H9 (cell line): ENCODE measurements at regions not wholly inside any gene's neighbourhood (a gene's known extent, or its start where the extent isn't known, plus 50 kb on each side); places are given as distances from the start of the nearest gene placed in this dataset.

Source experiments
- DNase-seq: peaks from one replicate; pipeline ENCODE4 v3.0.0-alpha.2; 2017
- H2AFZ ChIP-seq: one replicate; pipeline ENCODE4 v1.6.1; 2013; ENCODE audit warnings: mild to moderate bottlenecking, low read length, control low read depth, moderate library complexity
- H2AK5ac ChIP-seq: 2 replicates; pipeline ENCODE4 v1.6.1; 2013; ENCODE audit warnings: low read length, control low read depth, mixed read lengths; ENCODE audit not compliant: insufficient read length
- H2BK120ac ChIP-seq: one replicate; pipeline ENCODE4 v1.6.1; 2013; ENCODE audit warnings: low read depth, mild to moderate bottlenecking, low read length, control low read depth, inconsistent platforms; ENCODE audit not compliant: poor library complexity, severe bottlenecking
- H2BK12ac ChIP-seq: 2 replicates; pipeline ENCODE4 v1.6.1; 2013; ENCODE audit warnings: low read length, control low read depth, mixed read lengths, low read depth; ENCODE audit not compliant: insufficient read length
- H2BK15ac ChIP-seq: 2 replicates; pipeline ENCODE4 v1.6.1; 2013; ENCODE audit warnings: low read depth, low read length, control low read depth
- H2BK20ac ChIP-seq: one replicate; pipeline ENCODE4 v1.6.1; 2013; ENCODE audit warnings: low read depth, mild to moderate bottlenecking, low read length, control low read depth, inconsistent platforms; ENCODE audit not compliant: poor library complexity, severe bottlenecking
- H2BK5ac ChIP-seq: 2 replicates; pipeline ENCODE4 v1.6.1; 2013; ENCODE audit warnings: low read length, control low read depth, mixed read lengths; ENCODE audit not compliant: insufficient read length
- H3K14ac ChIP-seq: 2 replicates; pipeline ENCODE4 v1.6.1; 2013; ENCODE audit warnings: low read length, control low read depth; ENCODE audit not compliant: insufficient read depth
- H3K18ac ChIP-seq: 2 replicates; pipeline ENCODE4 v1.6.1; 2013; ENCODE audit warnings: low read depth, mild to moderate bottlenecking, mixed read lengths, low read length, control low read depth; ENCODE audit not compliant: insufficient read length
- H3K23ac ChIP-seq: 2 replicates; pipeline ENCODE4 v1.6.1; 2013; ENCODE audit warnings: low read length, control low read depth, mixed read lengths, low read depth; ENCODE audit not compliant: insufficient read length
- H3K23me2 ChIP-seq: 2 replicates; pipeline ENCODE4 v1.6.1; 2013; ENCODE audit warnings: low read depth, mild to moderate bottlenecking, mixed read lengths, low read length, control low read depth; ENCODE audit not compliant: insufficient read length, poor library complexity, severe bottlenecking
- H3K27ac ChIP-seq: 2 replicates; pipeline ENCODE4 v1.5.1; 2013; ENCODE audit warnings: low read length, control low read depth, mixed read lengths, low read depth; ENCODE audit not compliant: insufficient read length
- H3K27me3 ChIP-seq: 2 replicates; pipeline ENCODE4 v1.6.1; 2013; ENCODE audit warnings: low read length, control low read depth, inconsistent platforms; ENCODE audit not compliant: insufficient read depth
- H3K4ac ChIP-seq: 2 replicates; pipeline ENCODE4 v1.6.1; 2013; ENCODE audit warnings: low read depth, mild to moderate bottlenecking, control low read depth, inconsistent platforms, low read length, moderate library complexity
- H3K4me1 ChIP-seq: 2 replicates; pipeline ENCODE4 v1.6.1; 2013; ENCODE audit warnings: low read length, control low read depth, inconsistent platforms; ENCODE audit not compliant: insufficient read depth
- H3K4me2 ChIP-seq: 2 replicates; pipeline ENCODE4 v1.6.1; 2013; ENCODE audit warnings: low read length, control low read depth, mixed read lengths; ENCODE audit not compliant: insufficient read length, insufficient read depth
- H3K56ac ChIP-seq: 2 replicates; pipeline ENCODE4 v1.6.1; 2013; ENCODE audit warnings: low read depth, mild to moderate bottlenecking, mixed read lengths, low read length, control low read depth; ENCODE audit not compliant: insufficient read length
- H3K79me1 ChIP-seq: 2 replicates; pipeline ENCODE4 v1.6.1; 2013; ENCODE audit warnings: low read depth, mild to moderate bottlenecking, moderate library complexity, low read length, control low read depth, inconsistent platforms; ENCODE audit not compliant: insufficient read depth, poor library complexity, severe bottlenecking
- H3K79me2 ChIP-seq: 2 replicates; pipeline ENCODE4 v1.6.1; 2013; ENCODE audit warnings: low read length, control low read depth, inconsistent platforms; ENCODE audit not compliant: insufficient read depth
- H3K9ac ChIP-seq: 2 replicates; pipeline ENCODE4 v1.6.1; 2013; ENCODE audit warnings: low read length, control low read depth, mixed read lengths; ENCODE audit not compliant: insufficient read length; ENCODE audit errors: extremely low read depth
- H3K9me3 ChIP-seq: one replicate; pipeline ENCODE4 v1.6.1; 2013; ENCODE audit warnings: low read depth, low read length, inconsistent platforms; ENCODE audit not compliant: control insufficient read depth
- H3T11ph ChIP-seq: one replicate; pipeline ENCODE4 v1.6.1; 2013; ENCODE audit warnings: mild to moderate bottlenecking, low read length, control low read depth, inconsistent platforms
- H4K20me1 ChIP-seq: one replicate; pipeline ENCODE4 v1.6.1; 2013; ENCODE audit not compliant: control insufficient read depth, insufficient read length, insufficient read depth
- H4K5ac ChIP-seq: 2 replicates; pipeline ENCODE4 v1.6.1; 2013; ENCODE audit warnings: low read depth, mild to moderate bottlenecking, mixed read lengths, low read length, control low read depth; ENCODE audit not compliant: insufficient read length
- H4K8ac ChIP-seq: replicated peaks from 2 replicates; pipeline ENCODE4 v1.6.1; 2013; ENCODE audit warnings: low read length, control low read depth, mixed read lengths, low read depth; ENCODE audit not compliant: insufficient read length
- H4K91ac ChIP-seq: 2 replicates; pipeline ENCODE4 v1.6.1; 2013; ENCODE audit warnings: low read depth, mild to moderate bottlenecking, moderate library complexity, mixed read lengths, low read length, control low read depth; ENCODE audit not compliant: insufficient read length
- H3K27ac Mint-ChIP-seq, 3 experiments: 2 replicates in 2 of 3; 3 replicates in 1 of 3; pipeline ENCODE4 v1.8.0; 2020 to 2021; ENCODE audit warnings: mixed read lengths in 3 of 3, mild to moderate bottlenecking in 1 of 3, moderate library complexity in 1 of 3
- H3K27me3 Mint-ChIP-seq: 2 replicates; pipeline ENCODE4 v1.8.0; 2021; ENCODE audit warnings: low read depth, mild to moderate bottlenecking, moderate library complexity, mixed read lengths
- H3K36me3 Mint-ChIP-seq, 3 experiments: 2 replicates in 2 of 3; 3 replicates in 1 of 3; pipeline ENCODE4 v1.8.0; 2020 to 2021; ENCODE audit warnings: low read depth in 3 of 3, mixed read lengths in 3 of 3; ENCODE audit not compliant: insufficient read depth in 1 of 3
- H3K4me1 Mint-ChIP-seq, 2 experiments: 2 replicates each; pipeline ENCODE4 v1.8.0; 2020; ENCODE audit warnings: mixed read lengths in 2 of 2
- H3K4me3 Mint-ChIP-seq, 2 experiments: 2 replicates in 1 of 2; 3 replicates in 1 of 2; pipeline ENCODE4 v1.8.0; 2020 to 2021; ENCODE audit warnings: mild to moderate bottlenecking in 2 of 2, mixed read lengths in 2 of 2, moderate library complexity in 1 of 2
- H3K9me3 Mint-ChIP-seq, 2 experiments: 2 replicates in 1 of 2; 3 replicates in 1 of 2; pipeline ENCODE4 v1.8.0; 2020; ENCODE audit warnings: mild to moderate bottlenecking in 2 of 2, mixed read lengths in 2 of 2, moderate library complexity in 1 of 2
- CTCF ChIP-seq: fragments of 200-600 bp; sonication (generic); conservative IDR thresholded peaks from 3 replicates; pipeline ENCODE4 v1.8.0; 2021; ENCODE audit warnings: antibody characterized with exemption, mild to moderate bottlenecking
- WGBS: extraction: QIAGEN DNeasy Blood & Tissue Kit; methylation state at CpG from one replicate; pipeline ENCODE4 v1.1.7; 2013; ENCODE audit warnings: missing lambda C conversion rate, low lambda C conversion rate, mixed read lengths; ENCODE audit not compliant: insufficient read length; ENCODE audit errors: extremely low coverage; 5-methylcytosine and 5-hydroxymethylcytosine counted together

GRCh38 chr14:51444353-51445000 is 204.4 kb downstream of the TMX1 start:
- Histone ChIP-seq H3K56ac (no peak overlapping the region), H3K79me2 (no peaks in the 10 kb centered on the region), H3K27ac (no peak overlapping the region), H2BK5ac (no peak overlapping the region), H3K79me1 (no peaks in the 10 kb centered on the region), H4K5ac (no peak overlapping the region), H3K18ac (no peak overlapping the region), H2BK15ac (no peak overlapping the region), H3K4me2 (no peak overlapping the region), H4K20me1 (no peaks in the 10 kb centered on the region), H3T11ph (no peak overlapping the region), H4K8ac (no peak overlapping the region), H3K27me3 (no peaks in the 10 kb centered on the region), H3K4me1 (no peaks in the 10 kb centered on the region), H3K4ac (no peak overlapping the region), H2AFZ (no peak overlapping the region), H3K23me2 (no peaks in the 10 kb centered on the region), H2BK20ac (no peak overlapping the region), H2BK12ac (no peak overlapping the region), H3K9ac (no peak overlapping the region), H4K91ac (no peak overlapping the region), H3K23ac (no peak overlapping the region), H2BK120ac (no peak overlapping the region), H3K14ac (no peak overlapping the region), H2AK5ac (no peak overlapping the region), H3K9me3 (no peaks in the 10 kb centered on the region)
- Mint-ChIP-seq H3K36me3 (no peaks in the 10 kb centered on the region), H3K27ac (no peak overlapping the region), H3K27me3 (peaks cover 3% of the 10 kb centered on the region; the same call in 1 of the 2 replicates), H3K9me3 (no peaks in the 10 kb centered on the region), H3K4me3 (no peak overlapping the region), H3K4me1 (peaks cover 7 to 18% of the 10 kb centered on the region in 2 experiments)
- no peak for TF ChIP-seq CTCF
- no CpG with 5 or more reads among the region's 9 CpGs for WGBS
- no peak for DNase-seq
